CD1c-positive myeloid dendritic cell (primary cell): ENCODE measurements at regions not wholly inside any gene's neighbourhood (a gene's known extent, or its start where the extent isn't known, plus 50 kb on each side); places are given as distances from the start of the nearest gene placed in this dataset.
"Not testable (repeated sequence)": the region's sequence is repeated elsewhere in the genome, so short reads cannot be mapped to it uniquely, and the experiment has no call there.

Experiments used
- DNase-seq: peaks from one replicate; pipeline ENCODE4 v3.0.0-alpha.2; 2016; ENCODE audit errors: extremely low spot score

DNA sequence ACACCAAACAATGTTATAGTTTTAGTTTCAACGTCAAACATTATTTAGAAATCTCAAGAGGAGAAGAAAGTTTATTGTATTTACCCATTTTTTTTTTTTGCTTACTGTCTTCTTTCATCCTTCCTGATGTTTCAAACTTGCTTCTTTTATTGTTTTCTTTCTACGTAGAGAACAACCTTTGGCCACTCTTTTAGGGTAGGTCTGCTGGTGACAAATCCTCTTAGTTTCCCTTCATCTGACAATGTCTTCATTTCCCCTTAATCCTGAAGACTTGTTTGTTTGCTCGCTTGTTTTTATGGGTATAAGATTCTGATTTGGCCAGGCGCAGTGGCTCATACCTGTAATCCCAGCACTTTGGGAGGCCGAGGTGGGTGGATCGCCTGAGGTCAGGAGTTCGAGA is 89.1 kb downstream of the RHOU start:
- no peak for DNase-seq

DNA sequence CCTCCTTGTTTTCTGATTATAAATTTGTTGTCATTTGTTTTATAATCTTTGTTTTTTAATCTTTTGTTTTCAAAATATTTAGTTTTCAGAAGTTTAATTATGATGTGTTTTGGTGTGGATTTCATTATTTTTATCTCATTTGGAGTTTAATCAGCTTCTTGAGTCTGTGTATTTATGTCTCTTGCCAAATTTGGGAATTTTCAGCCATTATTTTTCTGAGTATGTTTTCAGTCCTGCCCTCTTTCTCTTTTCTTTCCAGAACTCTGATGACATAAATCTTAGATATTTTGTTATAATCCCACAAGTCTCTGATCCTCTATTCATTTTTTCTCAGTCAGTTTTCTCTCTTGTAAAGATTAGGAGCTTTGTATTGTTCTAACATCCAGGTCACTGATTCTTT is 89.8 kb downstream of the RHOU start:
- DNase-seq, result no peak

DNA sequence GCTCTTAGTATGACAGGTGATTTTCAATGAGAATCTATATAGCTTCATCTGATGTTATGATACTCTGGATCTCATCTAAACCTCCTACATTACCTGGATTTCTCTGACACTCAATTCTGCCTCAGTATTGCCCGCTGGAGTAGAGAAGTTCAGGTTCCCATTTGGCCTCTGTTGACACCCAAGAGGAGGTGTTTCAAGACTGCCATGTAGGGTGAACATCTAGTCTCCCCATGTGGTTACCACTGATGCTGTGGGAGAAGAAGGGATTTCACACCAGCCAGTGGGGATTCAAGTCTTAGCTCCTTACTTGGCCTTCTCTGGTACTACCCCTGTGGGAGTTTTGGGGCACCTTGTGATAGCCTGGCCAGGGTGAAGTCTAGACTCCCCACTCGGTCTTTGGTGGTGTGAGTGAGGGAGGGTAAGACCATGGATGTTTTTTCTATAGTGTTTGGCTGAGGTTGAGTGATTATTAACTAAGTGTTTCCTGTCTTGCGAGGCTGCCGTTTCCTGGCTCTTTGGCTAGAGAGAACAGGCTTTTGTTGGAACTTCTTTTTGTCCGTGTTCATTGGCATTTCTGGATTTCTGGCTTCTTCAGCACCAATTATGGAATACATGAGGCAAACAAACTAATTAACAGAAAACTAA is 90.7 kb downstream of the RHOU start:
- no peak for DNase-seq

DNA sequence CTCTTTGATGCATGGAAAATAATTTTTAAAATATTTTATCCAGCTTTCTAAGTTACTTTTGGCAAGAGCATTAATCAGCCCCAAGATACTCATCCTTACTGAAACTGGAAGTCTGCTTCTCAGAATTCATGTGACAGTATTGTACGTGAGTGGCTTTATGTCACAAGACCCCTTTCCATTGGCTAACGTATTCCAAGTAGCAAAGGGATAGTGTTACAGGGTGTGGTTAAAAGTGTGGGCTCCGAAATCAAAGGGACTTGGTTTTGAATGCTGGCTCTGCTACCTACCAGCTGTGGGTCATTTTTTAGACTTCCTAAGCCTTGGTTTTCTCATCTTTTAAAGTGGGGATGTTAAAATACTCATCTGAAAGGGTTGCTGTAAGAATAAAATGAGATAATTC is 91.7 kb downstream of the RHOU start:
- DNase-seq, result peak; percentile 76

DNA sequence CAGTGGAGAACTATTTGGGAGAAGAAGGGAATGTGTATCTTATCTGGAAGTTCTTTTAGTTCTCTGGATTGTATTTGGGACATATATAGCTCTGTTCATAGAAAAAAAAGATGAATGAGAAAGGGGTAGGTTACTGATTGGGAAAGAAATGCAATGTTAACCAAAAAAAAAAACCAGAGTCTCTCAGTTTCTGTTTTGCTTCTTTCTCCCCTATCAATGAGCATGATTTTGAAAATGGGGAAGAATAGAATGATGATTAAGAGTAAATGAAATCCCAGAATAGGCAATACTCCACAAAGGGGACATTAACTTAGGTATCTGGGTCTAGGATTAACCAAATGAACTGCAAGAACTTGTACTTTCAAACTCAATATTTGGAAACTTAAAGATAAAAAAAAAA is 92.9 kb downstream of the RHOU start:
- DNase-seq, result peak; percentile 20

DNA sequence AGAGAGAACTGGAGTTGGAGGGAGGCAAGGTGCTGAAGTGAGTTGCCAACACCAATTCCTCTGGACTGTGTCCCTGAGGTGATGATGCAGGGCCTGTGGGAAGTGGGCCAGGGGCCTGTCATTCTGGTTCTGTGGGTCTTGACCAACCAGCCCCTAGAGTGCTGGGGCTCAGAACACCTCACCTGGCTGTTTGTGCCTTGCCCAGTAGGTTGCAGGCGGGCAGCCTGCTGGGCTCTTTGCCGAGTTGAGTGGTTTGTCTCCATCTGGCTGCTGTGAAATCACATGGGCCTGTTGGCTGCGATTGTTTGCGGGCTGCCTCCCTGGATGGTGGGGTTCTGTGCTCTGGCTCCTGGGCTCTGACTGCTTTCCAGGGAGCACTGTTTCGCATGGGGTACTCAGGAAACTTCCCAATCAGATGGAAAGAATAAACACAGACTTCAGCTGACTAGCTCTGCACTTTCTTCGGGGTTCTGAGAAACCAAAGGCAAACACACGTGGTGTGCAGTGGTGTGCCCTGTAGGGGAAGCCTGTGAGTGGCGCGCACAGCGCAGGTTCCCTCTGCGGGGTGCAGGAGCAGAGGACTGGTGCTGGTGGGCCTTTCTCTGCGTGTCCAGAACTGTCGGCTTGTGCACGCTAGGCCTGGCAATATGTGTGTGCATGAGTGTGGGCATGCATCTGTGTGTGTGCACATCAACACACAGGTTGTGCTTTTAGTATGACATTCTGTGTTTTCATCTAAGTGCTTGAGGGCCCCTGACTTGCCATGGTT is 95.1 kb downstream of the RHOU start:
- DNase-seq, result no peak

DNA sequence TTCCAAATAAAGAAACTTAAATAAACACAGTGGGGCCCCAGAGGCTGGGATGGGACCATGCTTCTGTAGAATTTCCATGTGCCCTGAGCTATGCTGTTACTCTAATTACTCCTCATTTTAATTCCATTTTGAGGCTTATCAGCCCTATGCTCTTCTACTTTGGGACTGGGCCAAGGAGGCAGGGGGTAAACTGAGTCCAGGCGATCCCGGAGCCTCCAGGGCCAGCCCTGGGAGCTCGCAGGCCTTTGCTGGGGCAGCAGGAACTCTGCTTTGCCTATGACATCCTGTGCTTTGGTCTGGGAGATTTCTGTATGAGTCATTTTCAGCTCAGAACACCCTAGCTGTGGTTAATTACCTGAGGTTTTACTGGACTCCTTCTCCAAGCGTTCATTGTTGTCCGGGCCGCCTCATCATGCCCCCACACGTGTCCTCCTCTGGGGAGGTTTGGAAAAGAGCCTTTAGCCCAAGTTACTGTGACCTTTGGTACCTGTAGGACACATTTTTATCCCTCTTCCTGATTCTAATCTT is 95.7 kb downstream of the RHOU start:
- no peak for DNase-seq

DNA sequence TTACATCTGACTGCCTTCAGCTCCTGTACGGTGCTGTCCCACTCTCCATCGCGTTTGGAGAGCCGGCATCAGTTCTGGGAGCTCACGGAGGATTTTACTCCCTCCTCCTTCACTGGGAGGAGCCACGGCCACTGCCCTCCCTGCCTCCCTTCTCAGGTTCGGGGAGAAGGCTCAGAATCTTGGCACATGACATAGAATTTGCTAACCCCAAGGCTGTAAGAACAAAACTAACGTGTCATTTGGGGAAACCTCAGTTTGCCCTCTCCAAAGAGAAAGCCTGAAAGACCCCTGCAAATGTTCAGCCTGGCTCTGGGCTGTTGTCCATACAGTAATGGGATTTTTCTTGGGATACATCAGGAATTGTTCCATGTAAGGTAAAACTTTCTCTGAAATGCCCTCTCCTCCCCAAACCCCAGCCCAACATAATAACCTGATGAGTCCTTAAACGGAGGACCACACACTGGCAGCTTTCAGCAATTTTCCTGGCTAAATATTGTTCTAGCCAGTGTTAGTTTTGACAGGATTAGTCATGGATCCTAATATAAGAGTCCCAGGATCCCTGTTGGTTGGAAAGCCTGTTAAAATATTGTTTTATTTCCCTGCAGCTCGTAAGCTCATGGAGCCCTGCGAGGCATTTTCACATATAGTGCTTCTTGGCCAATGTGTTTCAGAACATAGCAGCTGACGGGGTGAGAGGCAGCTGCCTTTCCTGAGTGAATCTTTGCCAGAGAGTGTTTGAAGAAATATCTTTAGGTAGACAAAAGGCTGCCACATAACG is 98.8 kb downstream of the RHOU start:
- DNase-seq, result no peak

DNA sequence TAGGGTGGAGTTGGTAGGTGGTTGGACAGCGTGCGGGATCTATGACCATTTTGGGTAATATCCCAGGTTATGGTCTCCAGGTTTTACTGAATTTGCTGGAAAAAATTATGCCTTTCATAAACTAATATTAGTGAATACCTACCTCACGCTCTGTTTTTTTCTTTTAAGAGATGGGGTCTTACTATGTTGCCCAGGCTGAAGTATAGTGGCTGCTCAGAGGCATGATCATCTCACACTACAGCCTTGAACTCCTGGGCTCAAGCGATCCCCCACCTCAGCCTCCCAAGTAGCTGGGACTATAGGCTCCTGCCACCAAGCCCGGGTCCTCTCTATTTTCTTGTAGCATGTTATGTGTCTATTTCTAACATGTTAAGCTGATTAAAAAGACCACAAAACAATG is 100.2 kb downstream of the RHOU start:
- DNase-seq, result no peak

DNA sequence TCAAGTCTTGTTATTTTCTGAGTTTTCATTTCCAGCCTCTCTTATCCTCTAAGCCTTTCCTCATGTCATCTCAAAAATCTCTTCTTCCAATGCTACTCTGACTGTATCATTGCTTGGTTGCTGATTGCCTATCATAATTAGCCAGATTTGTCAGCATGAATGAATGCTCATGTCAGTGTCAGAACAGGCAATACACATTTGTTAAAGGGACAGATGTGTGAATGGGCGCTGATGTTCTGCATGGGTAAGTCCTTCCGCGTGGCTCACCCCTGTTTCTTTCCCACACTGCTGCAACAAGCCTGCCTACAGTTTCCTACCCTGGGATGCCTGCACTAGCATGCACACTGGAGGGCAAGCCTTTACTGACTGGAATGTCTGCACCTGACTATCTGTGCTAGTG is 100.6 kb downstream of the RHOU start:
- DNase-seq, result no peak

DNA sequence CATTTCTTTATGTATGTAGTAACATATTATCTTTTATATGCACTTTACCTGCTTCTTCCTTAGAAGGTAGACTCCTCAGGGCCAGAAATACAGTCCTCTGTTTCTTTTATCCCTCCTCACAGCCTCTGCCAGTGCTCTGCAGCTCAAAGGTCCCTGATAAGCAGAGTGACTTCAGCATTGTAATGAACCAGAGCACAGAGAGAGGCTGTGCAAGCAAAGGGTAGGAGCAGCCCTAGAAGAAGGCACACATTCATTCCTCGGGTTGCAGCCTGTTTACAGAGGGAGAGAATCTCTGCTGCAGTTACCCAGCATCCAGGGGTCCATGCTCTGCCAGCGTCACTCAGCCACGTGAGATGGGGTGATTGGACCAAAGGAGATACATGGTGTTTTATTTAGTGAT is 101.1 kb downstream of the RHOU start:
- no peak for DNase-seq

DNA sequence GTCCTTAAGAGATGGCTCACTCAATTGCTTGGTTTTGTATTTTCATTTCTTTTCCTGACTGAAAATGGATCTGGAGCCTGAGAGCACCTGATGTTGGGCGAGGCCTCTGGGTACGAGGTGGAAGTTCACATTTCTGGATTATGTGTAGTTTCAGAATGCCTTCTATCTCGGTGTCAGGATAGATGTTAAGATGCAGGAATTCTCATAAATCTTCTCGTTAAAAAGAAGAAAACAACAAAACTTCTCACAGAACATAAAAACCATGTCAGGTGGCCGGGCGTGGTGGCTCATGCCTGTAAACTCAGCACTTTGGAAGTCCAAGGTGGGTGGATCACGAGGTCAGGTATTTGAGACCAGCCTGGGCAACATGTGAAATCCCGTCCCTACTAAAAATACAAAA is 101.8 kb downstream of the RHOU start:
- DNase-seq, result no peak

DNA sequence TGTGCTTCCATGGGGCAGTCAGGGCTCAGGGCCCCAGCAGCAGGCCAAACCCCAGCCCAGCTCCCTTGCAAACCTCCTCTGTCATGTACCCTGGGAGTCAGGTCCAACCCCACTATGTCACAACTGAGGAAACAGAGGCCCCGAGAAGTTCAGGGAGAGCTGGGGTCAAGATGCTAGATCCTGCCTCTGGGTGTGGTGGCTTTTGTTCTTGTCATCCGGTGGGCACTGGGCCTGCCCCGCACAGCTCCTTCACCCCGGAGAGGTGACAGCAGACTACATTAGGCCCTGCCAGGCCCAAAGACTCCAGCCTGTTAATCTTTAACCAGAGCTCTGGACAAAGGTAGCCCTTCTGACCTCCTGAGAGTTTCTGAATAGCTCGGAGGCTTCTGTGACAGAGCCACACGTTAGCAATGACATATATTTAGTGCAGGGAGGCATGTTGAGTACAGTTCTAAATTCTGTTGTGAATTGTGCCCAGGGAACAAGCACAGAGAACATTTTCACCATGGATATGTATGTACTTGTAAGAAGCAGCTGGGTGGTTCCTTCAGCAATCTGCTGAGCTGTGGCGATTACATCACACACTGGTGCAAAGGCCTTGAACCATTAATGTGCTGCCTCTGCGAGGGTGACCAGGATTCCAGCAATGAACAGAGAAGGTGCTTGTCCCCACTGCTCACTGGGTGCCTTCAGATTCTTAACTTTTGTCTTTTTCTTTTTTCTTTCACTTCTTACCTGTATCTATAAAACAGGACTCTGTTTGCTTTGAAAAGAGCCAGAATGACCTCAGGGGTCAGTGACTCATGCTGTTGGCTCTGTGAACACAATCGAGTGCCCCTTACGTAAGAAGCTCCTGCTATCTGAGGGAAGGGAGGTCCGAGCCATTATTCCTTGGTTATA is 102.8 kb downstream of the RHOU start:
- peak; percentile 55 for DNase-seq

DNA sequence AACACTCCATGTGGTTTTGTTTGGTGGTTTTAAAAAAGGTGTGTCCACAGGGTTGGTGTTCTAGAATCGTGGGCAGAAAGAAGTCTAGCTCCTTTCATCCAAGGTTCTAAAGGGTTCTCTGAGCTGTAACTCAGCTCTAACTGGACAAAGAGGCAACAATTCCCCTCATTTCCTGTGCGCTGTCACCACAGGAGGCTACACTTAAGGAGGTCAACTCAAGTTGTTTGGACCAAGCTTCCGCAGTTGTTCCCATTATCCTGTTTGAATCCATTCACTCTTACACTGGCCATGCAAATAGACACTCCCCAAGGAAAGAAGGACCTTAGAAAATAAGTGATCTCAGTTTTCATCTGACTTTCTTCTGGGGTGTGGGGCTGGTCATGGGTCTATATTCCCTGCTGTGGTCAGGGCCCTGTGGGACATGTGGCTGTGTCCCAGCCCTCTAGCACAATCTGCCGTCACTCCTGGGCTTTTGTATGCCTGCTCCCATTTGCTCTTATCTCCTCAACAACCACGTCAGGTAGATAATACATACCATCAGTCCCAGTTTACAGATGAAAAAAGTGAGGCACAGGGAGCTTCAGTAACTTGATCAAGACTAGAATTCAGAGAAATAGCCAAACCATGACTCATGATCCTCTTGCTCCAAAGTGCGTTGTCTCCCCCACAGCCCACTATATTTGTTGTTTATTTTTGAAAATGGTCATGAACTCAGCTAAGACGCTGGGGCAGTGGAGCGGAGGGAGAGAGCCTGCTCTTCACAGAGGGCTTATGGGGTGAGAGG is 103.6 kb downstream of the RHOU start:
- DNase-seq, result no peak

DNA sequence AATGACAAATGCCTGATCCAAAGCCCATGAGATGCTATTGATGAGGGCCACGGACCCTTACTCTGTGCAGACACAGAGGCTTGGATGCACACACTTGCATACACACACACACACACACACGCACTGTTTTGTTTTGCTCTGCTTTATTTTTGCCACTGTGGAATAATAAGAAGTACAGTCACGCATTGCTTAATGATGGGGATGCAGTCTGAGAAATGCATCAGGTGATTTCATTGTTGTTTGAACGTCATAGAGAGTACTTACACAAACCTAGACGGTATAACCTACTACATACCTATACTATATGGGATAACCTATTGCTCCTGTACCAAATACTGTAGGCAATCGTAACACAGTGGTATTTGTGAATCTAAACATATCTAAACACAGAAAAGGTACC is 104.4 kb downstream of the RHOU start:
- no peak for DNase-seq

DNA sequence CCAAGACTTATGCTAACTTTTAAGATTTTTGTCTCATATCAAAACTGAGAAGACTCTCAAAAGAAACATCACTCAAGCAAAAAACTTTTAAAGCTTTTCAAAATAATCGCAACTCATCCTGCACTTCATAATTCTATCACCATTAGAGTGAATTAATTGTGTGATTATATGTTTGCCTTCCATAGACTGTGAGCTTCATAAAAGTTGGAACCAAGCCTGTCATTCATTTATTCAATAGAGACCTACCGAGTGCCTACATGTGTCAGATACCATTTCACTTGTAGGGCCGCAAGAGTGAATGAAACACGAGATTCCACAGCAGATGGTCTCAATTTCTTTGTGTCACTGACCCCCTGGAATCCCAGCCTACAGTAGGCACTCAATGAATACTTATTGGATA is 106.4 kb downstream of the RHOU start:
- no peak for DNase-seq

DNA sequence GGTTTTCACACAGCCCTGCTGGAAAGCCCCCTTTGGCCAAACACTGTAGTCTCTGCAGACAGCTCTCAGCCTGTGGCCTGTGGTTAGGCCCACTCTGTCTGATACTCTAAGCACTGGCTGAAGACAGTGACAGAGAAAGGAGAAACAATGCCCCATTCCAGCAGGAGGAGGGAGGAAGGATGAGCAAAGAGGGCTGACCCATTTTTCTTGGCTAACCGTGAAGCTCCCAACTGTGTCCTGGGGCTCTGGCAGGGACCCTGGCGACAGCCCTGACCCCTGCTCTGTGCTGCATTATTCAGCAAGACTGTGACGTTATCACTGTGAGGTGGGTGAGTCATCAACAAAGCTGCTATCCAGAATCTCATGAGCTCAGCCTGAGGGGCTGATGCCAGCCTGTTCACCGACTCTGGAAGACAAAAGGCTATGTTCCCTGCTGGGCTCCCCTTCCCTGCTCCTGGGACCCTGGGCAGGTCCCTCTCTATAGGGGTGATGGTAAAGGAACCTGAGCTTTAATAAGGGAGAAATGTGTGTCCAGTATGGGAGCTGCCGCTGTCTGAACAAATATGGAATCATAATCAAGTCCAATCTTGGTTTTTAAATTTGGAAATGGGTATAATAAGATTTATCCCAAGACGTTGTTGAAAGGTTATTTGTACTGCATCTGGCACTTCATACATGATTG is 107.0 kb downstream of the RHOU start:
- peak; percentile 48 for DNase-seq

DNA sequence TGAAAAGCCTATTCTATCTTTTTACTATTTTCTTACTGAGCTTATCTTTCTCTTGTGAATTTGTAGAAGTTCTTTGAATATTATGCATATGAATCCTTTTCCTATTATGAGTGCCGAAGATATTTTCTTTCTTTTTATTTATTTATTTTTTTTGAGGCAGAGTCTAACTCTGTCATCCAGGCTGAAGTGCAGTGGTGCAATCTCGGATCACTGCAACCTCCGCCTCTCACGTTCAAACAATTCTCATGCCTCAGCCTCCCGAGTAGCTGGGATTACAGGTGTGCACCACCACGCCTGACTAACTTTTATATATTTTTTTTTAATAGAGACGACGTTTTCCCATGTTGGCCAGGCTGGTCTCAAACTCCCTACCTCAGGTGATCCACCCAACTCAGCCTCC is 109.8 kb downstream of the RHOU start:
- no peak for DNase-seq

DNA sequence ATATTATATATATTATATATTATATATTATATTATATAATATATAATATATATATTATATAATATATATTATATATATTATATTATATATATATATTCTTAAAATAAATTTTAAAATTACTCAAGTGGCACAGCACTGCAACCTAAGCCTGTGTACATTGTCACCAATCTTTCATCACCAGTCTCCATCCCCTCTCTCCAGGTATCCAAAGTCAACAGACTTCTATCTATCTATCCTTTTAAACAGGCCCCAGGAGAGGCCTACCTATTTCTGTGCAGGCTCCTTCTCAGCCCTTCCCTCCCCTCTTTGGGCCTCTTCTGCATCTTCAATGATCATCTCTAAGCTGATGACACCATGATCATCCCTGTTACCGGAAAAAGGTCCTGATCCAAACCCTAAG is 111.7 kb downstream of the RHOU start:
- no peak for DNase-seq

DNA sequence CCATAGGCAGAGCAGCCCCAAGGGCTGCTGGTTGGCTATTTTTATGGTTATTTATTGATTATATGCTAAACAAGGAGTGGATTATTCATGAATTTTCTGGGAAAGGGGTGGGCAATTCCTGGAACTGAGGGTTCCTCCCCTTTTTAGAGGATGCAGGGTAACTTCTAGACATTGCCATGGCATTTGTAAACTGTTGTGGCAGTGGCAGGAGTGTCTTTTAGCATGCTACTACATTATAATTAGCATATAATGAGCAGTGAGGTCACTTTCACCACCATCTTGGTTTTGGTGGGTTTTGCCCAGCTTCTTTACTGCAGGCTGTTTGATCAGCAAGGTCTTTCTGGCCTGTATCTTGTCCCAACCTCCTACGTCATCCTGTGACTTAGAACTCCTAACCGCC is 112.2 kb downstream of the RHOU start:
- not testable (repeated sequence) for DNase-seq
